Neural progenitor cell (in vitro differentiated cells): ENCODE measurements at regions not wholly inside any gene's neighbourhood (a gene's known extent, or its start where the extent isn't known, plus 50 kb on each side); places are given as distances from the start of the nearest gene placed in this dataset.
"Not testable (repeated sequence)": the region's sequence is repeated elsewhere in the genome, so short reads cannot be mapped to it uniquely, and the experiment has no call there.

Experiments
- DNase-seq: peaks from one replicate; pipeline ENCODE4 v3.0.0-alpha.2; 2016; ENCODE audit warnings: low spot score
- H2AFZ ChIP-seq: fragments of 200-600 bp; sonication (generic); replicated peaks from 2 replicates; pipeline ENCODE4 v1.6.1; 2016; ENCODE audit warnings: antibody characterized with exemption
- H3F3A ChIP-seq: fragments of 200-600 bp; sonication (generic); 2 replicates; pipeline ENCODE4 v1.6.1; 2016; ENCODE audit warnings: antibody characterized with exemption, low read depth
- H3K27ac ChIP-seq: fragments of 200-600 bp; sonication (generic); 2 replicates; pipeline ENCODE4 v1.5.1; 2016; ENCODE audit warnings: mild to moderate bottlenecking
- H3K27me3 ChIP-seq: fragments of 200-600 bp; sonication (generic); 2 replicates; pipeline ENCODE4 v1.6.1; 2016; ENCODE audit warnings: mild to moderate bottlenecking, moderate library complexity
- H3K36me3 ChIP-seq: fragments of 200-600 bp; sonication (generic); 2 replicates; pipeline ENCODE4 v1.5.1; 2016
- H3K4me1 ChIP-seq: fragments of 200-600 bp; sonication (generic); 2 replicates; pipeline ENCODE4 v1.6.1; 2016; ENCODE audit warnings: mixed run types
- H3K4me2 ChIP-seq: fragments of 200-600 bp; sonication (generic); 2 replicates; pipeline ENCODE4 v1.6.1; 2016
- H3K4me3 ChIP-seq: fragments of 200-600 bp; sonication (generic); 2 replicates; pipeline ENCODE4 v1.5.1; 2016
- H3K79me2 ChIP-seq: fragments of 200-600 bp; sonication (generic); 2 replicates; pipeline ENCODE4 v1.6.1; 2016; ENCODE audit warnings: low read depth
- H3K9ac ChIP-seq: fragments of 200-600 bp; sonication (generic); 2 replicates; pipeline ENCODE4 v1.6.1; 2016
- H3K9me3 ChIP-seq: fragments of 200-600 bp; sonication (generic); 2 replicates; pipeline ENCODE4 v1.5.1; 2016; ENCODE audit warnings: low read depth
- H4K20me1 ChIP-seq: fragments of 200-600 bp; sonication (generic); 2 replicates; pipeline ENCODE4 v1.6.1; 2016; ENCODE audit warnings: low read depth
- H3K27ac Mint-ChIP-seq: 3 replicates; pipeline ENCODE4 v1.8.0; 2021; ENCODE audit warnings: mixed read lengths
- H3K27me3 Mint-ChIP-seq: 2 replicates; pipeline ENCODE4 v1.8.0; 2022; ENCODE audit warnings: low read depth, mild to moderate bottlenecking, inconsistent platforms, moderate library complexity, mixed read lengths; ENCODE audit not compliant: insufficient read depth
- H3K36me3 Mint-ChIP-seq: 3 replicates; pipeline ENCODE4 v1.8.0; 2021; ENCODE audit warnings: mixed read lengths
- H3K4me1 Mint-ChIP-seq: 3 replicates; pipeline ENCODE4 v1.8.0; 2021; ENCODE audit warnings: mixed read lengths
- H3K4me3 Mint-ChIP-seq: 3 replicates; pipeline ENCODE4 v1.8.0; 2021; ENCODE audit warnings: mild to moderate bottlenecking, moderate library complexity, mixed read lengths
- H3K9me3 Mint-ChIP-seq: 3 replicates; pipeline ENCODE4 v1.8.0; 2020; ENCODE audit warnings: mixed read lengths
- EZH2 ChIP-seq: fragments of 200-600 bp; sonication (generic); IDR thresholded peaks from 2 replicates; pipeline ENCODE4 v1.6.1; 2017; ENCODE audit warnings: antibody characterized with exemption, mild to moderate bottlenecking, moderate library complexity
- EZH2phosphoT487 ChIP-seq: fragments of 200-600 bp; sonication (generic); IDR thresholded peaks from 2 replicates; pipeline ENCODE4 v1.6.1; 2017; ENCODE audit warnings: antibody characterized with exemption
- TF ChIP-seq, protein P1 (sequence below): fragments of 200-600 bp; sonication (generic); IDR thresholded peaks from 2 replicates; pipeline ENCODE4 v1.5.1; 2017; ENCODE audit warnings: antibody characterized with exemption, mild to moderate bottlenecking

DNA sequence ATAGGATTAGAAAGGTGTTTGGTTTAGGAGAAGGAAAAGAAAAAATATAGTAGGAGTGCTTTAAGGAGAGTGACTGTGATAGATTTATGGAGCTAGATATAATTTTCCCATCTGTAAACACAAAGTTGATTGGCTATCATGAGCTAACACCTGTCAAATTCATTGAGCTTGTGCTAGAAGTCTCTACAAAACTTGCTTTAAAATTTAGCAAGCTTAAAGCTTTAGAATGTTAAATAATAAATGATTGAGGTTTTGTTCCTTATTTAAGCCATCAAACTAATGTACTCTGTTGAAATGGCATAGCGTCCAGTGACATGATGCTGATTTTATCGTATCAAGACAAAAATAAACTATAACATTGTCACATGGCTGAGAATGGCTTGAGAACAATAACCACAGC, 1497.4 kb upstream of the DDX18 start:
- Mint-ChIP-seq H3K36me3 (no peaks in the 10 kb centered on the region), H3K4me1 (peaks cover 6% of the 10 kb centered on the region), H3K27ac (no peak overlapping the region), H3K9me3 (no peaks in the 10 kb centered on the region), H3K4me3 (no peak overlapping the region), H3K27me3 (no peaks in the 10 kb centered on the region)
- H3K27me3 ChIP-seq, result no peaks in the 10 kb centered on the region
- H3K4me3 ChIP-seq, result no peak overlapping the region
- peak overlapping the region; percentile 47 for H2AFZ ChIP-seq
- H3K4me1 ChIP-seq, result peaks cover 27% of the 10 kb centered on the region
- H3K4me2 ChIP-seq, result no peak overlapping the region
- H3K27ac ChIP-seq, result no peak overlapping the region
- H3K36me3 ChIP-seq, result no peaks in the 10 kb centered on the region
- H3K79me2 ChIP-seq, result no peaks in the 10 kb centered on the region
- H3K9me3 ChIP-seq, result no peaks in the 10 kb centered on the region
- H3K9ac ChIP-seq, result no peak overlapping the region
- no peak for TF ChIP-seq EZH2
- TF ChIP-seq, protein P1, sequence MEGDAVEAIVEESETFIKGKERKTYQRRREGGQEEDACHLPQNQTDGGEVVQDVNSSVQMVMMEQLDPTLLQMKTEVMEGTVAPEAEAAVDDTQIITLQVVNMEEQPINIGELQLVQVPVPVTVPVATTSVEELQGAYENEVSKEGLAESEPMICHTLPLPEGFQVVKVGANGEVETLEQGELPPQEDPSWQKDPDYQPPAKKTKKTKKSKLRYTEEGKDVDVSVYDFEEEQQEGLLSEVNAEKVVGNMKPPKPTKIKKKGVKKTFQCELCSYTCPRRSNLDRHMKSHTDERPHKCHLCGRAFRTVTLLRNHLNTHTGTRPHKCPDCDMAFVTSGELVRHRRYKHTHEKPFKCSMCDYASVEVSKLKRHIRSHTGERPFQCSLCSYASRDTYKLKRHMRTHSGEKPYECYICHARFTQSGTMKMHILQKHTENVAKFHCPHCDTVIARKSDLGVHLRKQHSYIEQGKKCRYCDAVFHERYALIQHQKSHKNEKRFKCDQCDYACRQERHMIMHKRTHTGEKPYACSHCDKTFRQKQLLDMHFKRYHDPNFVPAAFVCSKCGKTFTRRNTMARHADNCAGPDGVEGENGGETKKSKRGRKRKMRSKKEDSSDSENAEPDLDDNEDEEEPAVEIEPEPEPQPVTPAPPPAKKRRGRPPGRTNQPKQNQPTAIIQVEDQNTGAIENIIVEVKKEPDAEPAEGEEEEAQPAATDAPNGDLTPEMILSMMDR, result no peak
- no peak for TF ChIP-seq EZH2phosphoT487
- no peaks in the 10 kb centered on the region for H3F3A ChIP-seq
- no peaks in the 10 kb centered on the region for H4K20me1 ChIP-seq
- no peak for DNase-seq

- H3K27ac ChIP-seq, H3K9ac ChIP-seq, H3K36me3 Mint-ChIP-seq, H3K9me3 Mint-ChIP-seq, H3K4me1 Mint-ChIP-seq, H3F3A ChIP-seq, H3K27me3 ChIP-seq, H4K20me1 ChIP-seq, H3K27me3 Mint-ChIP-seq, H3K36me3 ChIP-seq, H3K4me3 Mint-ChIP-seq, H3K79me2 ChIP-seq, H3K27ac Mint-ChIP-seq, H3K9me3 ChIP-seq, H3K4me3 ChIP-seq: not testable (repeated sequence)
- Histone ChIP-seq H3K4me2 (peak overlapping the region; percentile 41), H3K4me1 (peaks cover 27% of the 10 kb centered on the region), H2AFZ (peak overlapping the region; percentile 84)
- DNase-seq, result peak; percentile 38
Measured at GRCh38 chr2:116318551-116318950, 1495.9 kb upstream of the DDX18 start.

GRCh38 chr2:116319001-116319400, 1495.5 kb upstream of the DDX18 start:
- Histone ChIP-seq H3K79me2 (no peaks in the 10 kb centered on the region), H4K20me1 (no peaks in the 10 kb centered on the region), H3K27ac (no peak overlapping the region), H3F3A (no peaks in the 10 kb centered on the region), H3K4me3 (no peak overlapping the region), H3K9ac (no peak overlapping the region), H3K9me3 (no peaks in the 10 kb centered on the region), H3K4me1 (peaks cover 27% of the 10 kb centered on the region), H3K36me3 (no peaks in the 10 kb centered on the region), H3K4me2 (peak overlapping the region; percentile 41), H2AFZ (peak overlapping the region; percentile 84), H3K27me3 (no peaks in the 10 kb centered on the region)
- Mint-ChIP-seq H3K27me3 (no peaks in the 10 kb centered on the region), H3K4me3 (no peak overlapping the region), H3K36me3 (no peaks in the 10 kb centered on the region), H3K4me1 (peaks cover 6% of the 10 kb centered on the region), H3K9me3 (no peaks in the 10 kb centered on the region), H3K27ac (no peak overlapping the region)
- no peak for DNase-seq
- TF ChIP-seq, protein P1, result no peak
- TF ChIP-seq EZH2phosphoT487 (no peak), EZH2 (no peak)

DNA sequence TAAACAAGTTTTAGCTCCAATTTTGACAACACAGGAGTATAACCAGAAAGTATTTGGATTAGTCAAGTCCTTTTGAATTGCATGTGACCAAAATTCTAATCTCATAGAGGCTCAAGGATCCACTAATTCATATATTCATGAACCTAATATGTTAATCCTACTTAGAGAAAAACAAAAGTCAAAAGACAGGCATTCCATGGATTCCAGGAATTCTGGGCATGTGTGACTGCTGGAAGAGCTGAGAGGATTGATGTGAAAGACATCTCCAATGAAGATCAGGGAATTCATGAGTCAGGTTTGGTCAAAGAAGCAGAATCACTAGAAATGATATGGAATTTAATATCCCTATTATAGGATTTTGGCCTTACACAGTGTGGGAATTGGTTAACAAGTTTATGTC, 1494.6 kb upstream of the DDX18 start:
- Histone ChIP-seq H3K79me2 (no peaks in the 10 kb centered on the region), H3K36me3 (no peaks in the 10 kb centered on the region), H3K4me1 (peaks cover 27% of the 10 kb centered on the region), H4K20me1 (no peaks in the 10 kb centered on the region), H3F3A (no peaks in the 10 kb centered on the region), H3K27ac (no peak overlapping the region), H3K9me3 (no peaks in the 10 kb centered on the region), H3K9ac (no peak overlapping the region), H2AFZ (no peak overlapping the region), H3K4me2 (peak overlapping the region; percentile 31), H3K27me3 (no peaks in the 10 kb centered on the region), H3K4me3 (no peak overlapping the region)
- H3K36me3 Mint-ChIP-seq, result no peaks in the 10 kb centered on the region
- TF ChIP-seq EZH2 (no peak), EZH2phosphoT487 (no peak)
- TF ChIP-seq, protein P1, result no peak
- peaks cover 6% of the 10 kb centered on the region for H3K4me1 Mint-ChIP-seq
- no peaks in the 10 kb centered on the region for H3K9me3 Mint-ChIP-seq
- H3K27me3 Mint-ChIP-seq, result no peaks in the 10 kb centered on the region
- no peak overlapping the region for H3K27ac Mint-ChIP-seq
- no peak overlapping the region for H3K4me3 Mint-ChIP-seq
- DNase-seq, result peak; percentile 60
